Neural crest cell (in vitro differentiated cells): ENCODE measurements at regions not wholly inside any gene's neighbourhood (a gene's known extent, or its start where the extent isn't known, plus 50 kb on each side); places are given as distances from the start of the nearest gene placed in this dataset.

ENCODE experiments used
- DNase-seq: peaks from one replicate; pipeline ENCODE4 v3.0.0; 2021; ENCODE audit warnings: low read depth, mixed read lengths, low spot score
- H3K27ac Mint-ChIP-seq: one replicate; pipeline ENCODE4 v1.8.0; 2021; ENCODE audit warnings: mild to moderate bottlenecking, mixed read lengths; ENCODE audit not compliant: unreplicated experiment
- H3K27me3 Mint-ChIP-seq: 2 replicates; pipeline ENCODE4 v1.8.0; 2021; ENCODE audit warnings: low read depth, mild to moderate bottlenecking, mixed read lengths
- H3K36me3 Mint-ChIP-seq: 2 replicates; pipeline ENCODE4 v1.8.0; 2021; ENCODE audit warnings: low read depth, mild to moderate bottlenecking, mixed read lengths
- H3K4me1 Mint-ChIP-seq: 2 replicates; pipeline ENCODE4 v1.8.0; 2021; ENCODE audit warnings: mixed read lengths
- H3K4me3 Mint-ChIP-seq: one replicate; pipeline ENCODE4 v1.8.0; 2021; ENCODE audit warnings: mild to moderate bottlenecking, mixed read lengths
- H3K9me3 Mint-ChIP-seq: 2 replicates; pipeline ENCODE4 v1.8.0; 2021; ENCODE audit warnings: mixed read lengths
- TF ChIP-seq, protein P1 (sequence below): fragments of 200-600 bp; sonication (generic); conservative IDR thresholded peaks from 2 replicates; pipeline ENCODE4 v1.5.0; 2021; ENCODE audit warnings: antibody characterized with exemption, mild to moderate bottlenecking

DNA sequence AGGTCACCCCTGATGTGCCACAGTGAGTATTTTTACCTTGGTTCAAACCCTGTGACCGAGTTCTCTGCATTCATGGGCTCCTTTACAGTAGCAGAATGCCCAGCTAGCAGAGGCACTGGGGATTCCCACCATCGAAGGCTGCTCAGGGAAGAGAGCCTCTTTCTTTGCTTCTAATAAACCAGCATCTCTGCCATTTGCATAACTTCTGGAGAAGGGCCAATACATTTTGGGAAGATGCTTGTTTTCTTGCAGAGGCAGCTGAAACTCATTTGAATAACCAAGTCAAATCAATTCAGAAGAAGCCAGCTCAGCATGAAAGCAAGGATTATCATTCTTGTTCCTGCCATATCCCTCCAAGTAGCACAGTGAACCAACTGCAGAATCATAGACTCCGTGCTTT is 82.9 kb upstream of the WDR11 start:
- no peaks in the 10 kb centered on the region for H3K36me3 Mint-ChIP-seq
- no peak overlapping the region for H3K27ac Mint-ChIP-seq

DNA sequence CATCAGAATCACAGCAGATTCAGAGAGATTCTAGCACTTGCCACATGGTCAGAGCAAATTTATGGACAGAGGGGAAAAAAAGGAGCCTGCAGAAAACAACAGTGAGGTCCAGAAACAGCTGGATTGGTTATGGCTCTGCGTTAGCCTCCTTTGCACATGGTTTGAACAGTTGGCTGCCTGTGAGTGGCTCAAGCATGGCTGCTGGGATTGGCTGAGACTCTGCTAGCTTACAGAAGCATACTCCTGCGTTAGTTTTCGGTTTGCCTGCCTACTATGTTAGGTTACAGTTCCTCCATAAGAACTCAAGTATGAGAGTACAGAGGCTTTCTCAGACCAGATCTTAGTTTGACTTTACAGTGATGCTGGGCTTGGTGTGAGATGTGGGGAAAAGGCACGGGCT is 80.7 kb upstream of the WDR11 start:
- Mint-ChIP-seq H3K4me3 (no peak overlapping the region), H3K27ac (no peak overlapping the region), H3K36me3 (no peaks in the 10 kb centered on the region), H3K4me1 (no peaks in the 10 kb centered on the region), H3K9me3 (no peaks in the 10 kb centered on the region), H3K27me3 (peaks cover 3% of the 10 kb centered on the region)
- TF ChIP-seq, protein P1, sequence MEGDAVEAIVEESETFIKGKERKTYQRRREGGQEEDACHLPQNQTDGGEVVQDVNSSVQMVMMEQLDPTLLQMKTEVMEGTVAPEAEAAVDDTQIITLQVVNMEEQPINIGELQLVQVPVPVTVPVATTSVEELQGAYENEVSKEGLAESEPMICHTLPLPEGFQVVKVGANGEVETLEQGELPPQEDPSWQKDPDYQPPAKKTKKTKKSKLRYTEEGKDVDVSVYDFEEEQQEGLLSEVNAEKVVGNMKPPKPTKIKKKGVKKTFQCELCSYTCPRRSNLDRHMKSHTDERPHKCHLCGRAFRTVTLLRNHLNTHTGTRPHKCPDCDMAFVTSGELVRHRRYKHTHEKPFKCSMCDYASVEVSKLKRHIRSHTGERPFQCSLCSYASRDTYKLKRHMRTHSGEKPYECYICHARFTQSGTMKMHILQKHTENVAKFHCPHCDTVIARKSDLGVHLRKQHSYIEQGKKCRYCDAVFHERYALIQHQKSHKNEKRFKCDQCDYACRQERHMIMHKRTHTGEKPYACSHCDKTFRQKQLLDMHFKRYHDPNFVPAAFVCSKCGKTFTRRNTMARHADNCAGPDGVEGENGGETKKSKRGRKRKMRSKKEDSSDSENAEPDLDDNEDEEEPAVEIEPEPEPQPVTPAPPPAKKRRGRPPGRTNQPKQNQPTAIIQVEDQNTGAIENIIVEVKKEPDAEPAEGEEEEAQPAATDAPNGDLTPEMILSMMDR: no peak
- DNase-seq: no peak

More for the DNA sequence above, 82.9 kb upstream of the WDR11 start:
- Mint-ChIP-seq H3K27me3 (peaks cover 3% of the 10 kb centered on the region), H3K9me3 (no peaks in the 10 kb centered on the region), H3K4me3 (no peak overlapping the region), H3K4me1 (no peaks in the 10 kb centered on the region)
- TF ChIP-seq, protein P1: no peak
- DNase-seq: no peak

DNA sequence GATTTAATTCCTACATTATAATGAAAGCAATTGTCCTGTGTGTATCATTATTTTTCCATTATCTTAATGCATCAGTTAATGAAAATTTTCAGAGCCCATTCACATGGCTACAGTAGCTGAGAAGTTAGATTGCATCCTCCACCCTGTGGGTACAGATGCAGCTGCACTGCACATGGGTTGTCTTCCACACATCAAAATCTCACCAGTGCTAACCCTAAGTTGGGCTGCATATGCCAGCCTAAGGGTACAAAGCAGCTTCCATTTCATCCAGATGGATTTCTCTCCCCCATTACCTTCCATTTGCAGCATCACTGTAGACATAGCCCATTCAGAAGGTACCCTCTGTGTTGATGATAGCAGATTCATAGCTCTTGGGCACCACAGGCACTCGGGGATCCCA is 74.7 kb upstream of the WDR11 start:
- Mint-ChIP-seq H3K4me1 (no peaks in the 10 kb centered on the region), H3K4me3 (no peak overlapping the region), H3K27ac (no peak overlapping the region), H3K36me3 (no peaks in the 10 kb centered on the region), H3K27me3 (peaks cover 13% of the 10 kb centered on the region), H3K9me3 (no peaks in the 10 kb centered on the region)
- TF ChIP-seq, protein P1: no peak
- no peak for DNase-seq

DNA sequence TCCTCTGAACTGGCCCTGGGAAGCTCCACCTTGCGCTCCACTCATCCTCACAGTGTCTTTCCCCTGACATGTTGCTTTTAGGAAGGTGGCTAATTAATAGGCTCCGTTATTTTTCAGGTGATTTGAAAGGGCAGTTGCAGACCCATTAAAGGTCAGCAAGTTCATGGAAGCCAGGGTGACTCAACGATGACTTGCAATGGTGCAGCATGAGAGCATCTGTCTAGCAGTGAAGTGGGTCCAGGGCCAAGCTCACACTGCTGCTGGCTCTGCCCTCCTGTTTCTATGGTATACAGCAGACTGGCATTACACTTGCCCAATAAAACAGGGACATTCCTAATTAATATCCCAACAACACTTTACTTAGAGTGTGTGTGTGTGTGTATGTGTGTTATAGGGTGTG is 68.8 kb upstream of the WDR11 start:
- TF ChIP-seq, protein P1: no peak
- no peak overlapping the region for H3K4me3 Mint-ChIP-seq
- peaks cover 2% of the 10 kb centered on the region for H3K27me3 Mint-ChIP-seq
- no peaks in the 10 kb centered on the region for H3K4me1 Mint-ChIP-seq
- no peaks in the 10 kb centered on the region for H3K36me3 Mint-ChIP-seq
- H3K27ac Mint-ChIP-seq: peak overlapping the region; percentile 35
- no peak for DNase-seq
- H3K9me3 Mint-ChIP-seq: no peaks in the 10 kb centered on the region

DNA sequence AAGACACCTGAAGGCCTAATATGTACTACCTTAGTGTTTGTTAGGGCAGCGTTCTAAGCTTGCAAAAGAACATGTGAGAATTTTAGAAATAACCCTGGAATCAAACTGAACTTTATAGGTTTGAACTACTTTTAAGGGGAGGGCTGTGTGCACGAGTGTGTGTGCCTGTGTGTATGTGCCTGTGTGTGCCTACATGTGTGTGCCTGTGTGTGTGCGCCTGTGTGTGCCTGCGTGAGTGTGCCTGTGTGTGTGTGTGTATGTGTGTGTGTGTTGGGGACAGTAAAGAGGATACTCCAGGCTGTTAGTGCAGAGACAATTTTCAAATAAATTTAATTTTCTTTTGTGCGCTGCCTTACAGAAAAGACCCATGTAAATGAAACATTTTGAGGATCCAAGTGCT is 68.1 kb upstream of the WDR11 start:
- Mint-ChIP-seq H3K9me3 (no peaks in the 10 kb centered on the region), H3K27ac (no peak overlapping the region), H3K27me3 (peaks cover 2% of the 10 kb centered on the region), H3K4me1 (no peaks in the 10 kb centered on the region), H3K4me3 (no peak overlapping the region), H3K36me3 (no peaks in the 10 kb centered on the region)
- TF ChIP-seq, protein P1: no peak
- no peak for DNase-seq

DNA sequence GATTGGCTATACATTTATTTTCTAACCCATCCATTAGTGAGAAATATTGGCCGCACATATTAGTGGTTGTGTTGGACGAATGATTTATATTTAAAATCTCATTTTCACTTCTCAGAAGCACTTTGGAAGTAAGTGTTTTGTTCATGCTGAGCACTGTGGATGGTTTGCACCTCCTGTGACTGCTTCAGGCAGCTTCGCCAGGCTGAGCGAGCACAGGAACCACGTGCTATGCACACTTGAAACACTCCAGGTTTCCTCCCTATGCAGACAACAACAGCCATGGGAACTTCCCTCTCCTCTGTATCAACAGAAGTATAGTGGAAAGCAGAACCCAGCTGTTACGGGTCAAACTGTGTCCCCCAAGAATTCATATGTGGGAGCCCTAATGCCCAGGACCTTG is 67.3 kb upstream of the WDR11 start:
- DNase-seq: no peak
- Mint-ChIP-seq H3K27ac (no peak overlapping the region), H3K36me3 (no peaks in the 10 kb centered on the region), H3K27me3 (peaks cover 2% of the 10 kb centered on the region), H3K4me1 (peaks cover 3% of the 10 kb centered on the region), H3K9me3 (no peaks in the 10 kb centered on the region), H3K4me3 (no peak overlapping the region)
- TF ChIP-seq, protein P1: no peak
